GM21529 (cell line): ENCODE measurements at regions not wholly inside any gene's neighbourhood (a gene's known extent, or its start where the extent isn't known, plus 50 kb on each side); places are given as distances from the start of the nearest gene placed in this dataset.

Source experiments
- ATAC-seq: cut with Tn5 transposase; IDR thresholded peaks from one replicate; pipeline ENCODE4 v1.9.1; 2021; ENCODE audit not compliant: unreplicated experiment

- peak; percentile 43 for ATAC-seq
Observed at GRCh38 chr7:22565315-22565811, 65.4 kb upstream of the STEAP1B start.

GRCh38 chr7:22564511-22565045 is 64.6 kb upstream of the STEAP1B start:
- no peak for ATAC-seq

GRCh38 chr7:22563621-22564241 is 63.7 kb upstream of the STEAP1B start:
- peak; percentile 36 for ATAC-seq

- ATAC-seq = no peak
Observed at GRCh38 chr7:22563032-22563501, 63.1 kb upstream of the STEAP1B start.

GRCh38 chr7:22561895-22562593 is 62.1 kb upstream of the STEAP1B start:
- peak; percentile 39 for ATAC-seq

GRCh38 chr7:22561321-22561811 is 61.4 kb upstream of the STEAP1B start:
- no peak for ATAC-seq

- ATAC-seq = peak; percentile 45
Observed at GRCh38 chr7:22559829-22560489, 60.0 kb upstream of the STEAP1B start.

- ATAC-seq = no peak
Observed at GRCh38 chr7:22557167-22557566, 57.2 kb upstream of the STEAP1B start.

- ATAC-seq = no peak
Observed at GRCh38 chr7:22555476-22555875, 55.5 kb upstream of the STEAP1B start.

GRCh38 chr7:22554184-22554583 is 54.2 kb upstream of the STEAP1B start:
- ATAC-seq = no peak

GRCh38 chr7:22551768-22552513 is 52.0 kb upstream of the STEAP1B start:
- peak; percentile 83 for ATAC-seq

- no peak for ATAC-seq
Observed at GRCh38 chr7:22550514-22551030, 50.6 kb upstream of the STEAP1B start.

- ATAC-seq = no peak
Observed at GRCh38 chr7:22549667-22550513, 49.9 kb upstream of the STEAP1B start.
